NCI-H69 (cell line): ENCODE measurements at regions not wholly inside any gene's neighbourhood (a gene's known extent, or its start where the extent isn't known, plus 50 kb on each side); places are given as distances from the start of the nearest gene placed in this dataset.
"Not testable (repeated sequence)": the region's sequence is repeated elsewhere in the genome, so short reads cannot be mapped to it uniquely, and the experiment has no call there.

Experiments
- DNase-seq: peaks from one replicate; lab custom pipeline; 2025; lab: John Stamatoyannopoulos, UW

GRCh38 chr3:17894434-17895060 lies 152.1 kb upstream of the TBC1D5 start:
- DNase-seq, result peak; percentile 67

DNA sequence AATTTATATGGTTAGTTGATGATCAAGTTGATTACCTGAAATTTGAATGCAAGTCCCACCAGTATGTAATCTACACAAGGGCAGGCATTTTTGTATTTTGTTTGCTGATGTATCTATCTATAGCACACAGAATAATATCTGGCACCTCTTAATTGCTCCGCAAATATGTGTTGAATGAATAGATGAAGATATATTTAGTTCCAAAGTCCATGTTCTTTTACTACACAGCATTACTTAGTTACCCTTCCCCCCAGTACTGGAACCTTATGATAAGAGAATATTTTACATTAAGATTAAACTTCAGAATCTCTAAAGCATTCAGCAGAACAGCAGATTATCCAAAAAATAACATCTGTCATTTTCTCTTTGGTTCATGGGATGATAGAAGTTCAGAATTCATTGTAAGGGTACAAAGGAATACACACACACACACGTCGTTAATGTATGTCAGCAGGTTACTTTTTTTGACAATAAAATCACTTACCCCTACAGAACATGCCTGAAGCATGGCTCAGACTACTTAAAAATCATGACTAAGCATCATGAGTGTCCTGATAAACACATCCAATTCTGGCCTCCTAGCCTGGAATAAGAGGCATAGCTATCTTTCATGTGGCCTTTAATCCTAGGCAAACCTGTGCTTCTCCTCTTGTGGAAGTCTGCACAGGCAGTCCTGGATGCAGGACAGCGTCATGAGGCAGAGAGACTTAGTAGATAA lies 148.9 kb upstream of the TBC1D5 start:
- DNase-seq, result peak; percentile 29

- DNase-seq, result no peak
Measured at GRCh38 chr3:17885986-17886385, 143.6 kb upstream of the TBC1D5 start.

- DNase-seq, result no peak
Measured at GRCh38 chr3:17882981-17883380, 140.6 kb upstream of the TBC1D5 start.

GRCh38 chr3:17877299-17877698 lies 134.9 kb upstream of the TBC1D5 start:
- no peak for DNase-seq

- no peak for DNase-seq
Measured at GRCh38 chr3:17874636-17875035, 132.2 kb upstream of the TBC1D5 start.

GRCh38 chr3:17872457-17872856 lies 130.0 kb upstream of the TBC1D5 start:
- no peak for DNase-seq

GRCh38 chr3:17865631-17866030 lies 123.2 kb upstream of the TBC1D5 start:
- no peak for DNase-seq

DNA sequence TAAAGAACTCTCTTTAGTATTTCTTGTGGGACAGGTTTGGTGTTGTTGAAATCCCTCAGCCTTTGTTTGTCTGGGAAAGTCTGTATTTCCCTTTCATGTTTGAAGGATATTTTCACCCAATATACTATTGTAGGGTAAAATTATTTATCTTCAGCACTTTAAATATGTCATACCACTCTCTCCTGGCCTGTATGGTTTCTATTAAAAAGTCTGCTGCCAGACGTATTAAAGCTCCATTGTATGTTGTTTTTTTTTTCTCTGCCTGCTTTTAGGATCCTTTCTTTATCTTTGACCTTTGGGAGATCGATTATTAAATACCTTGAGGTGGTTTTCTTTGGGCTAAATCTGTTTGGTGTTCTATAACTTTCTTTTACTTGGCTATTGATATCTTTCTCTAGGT lies 119.0 kb upstream of the TBC1D5 start:
- DNase-seq, result no peak

GRCh38 chr3:17860840-17861471 lies 118.5 kb upstream of the TBC1D5 start:
- not testable (repeated sequence) for DNase-seq

- DNase-seq, result peak; percentile 6
Measured at GRCh38 chr3:17852217-17852616, 109.8 kb upstream of the TBC1D5 start.

- DNase-seq, result no peak
Measured at GRCh38 chr3:17850448-17850847, 108.0 kb upstream of the TBC1D5 start.

- no peak for DNase-seq
Measured at GRCh38 chr3:17848102-17848501, 105.7 kb upstream of the TBC1D5 start.

DNA sequence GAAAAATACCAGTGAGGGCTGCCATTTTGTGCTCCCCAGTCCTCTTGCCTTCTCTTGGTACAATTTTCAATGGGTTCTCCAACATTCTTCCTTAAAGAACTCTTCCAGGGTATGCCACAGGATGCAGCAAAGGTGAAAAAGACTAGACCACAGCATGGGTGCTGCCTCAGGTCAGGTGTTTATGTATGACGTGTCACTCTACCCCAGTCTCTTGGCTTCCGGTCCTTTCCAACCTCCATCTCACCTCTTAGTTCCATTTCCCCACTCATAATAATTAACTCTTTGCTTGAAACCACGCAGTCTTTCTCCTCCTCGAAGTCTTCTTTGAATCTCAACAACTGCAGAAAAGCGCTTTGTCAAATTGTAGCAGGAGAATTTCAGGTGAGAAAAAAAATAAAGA lies 104.7 kb upstream of the TBC1D5 start:
- no peak for DNase-seq

GRCh38 chr3:17846466-17846865 lies 104.0 kb upstream of the TBC1D5 start:
- DNase-seq, result no peak

DNA sequence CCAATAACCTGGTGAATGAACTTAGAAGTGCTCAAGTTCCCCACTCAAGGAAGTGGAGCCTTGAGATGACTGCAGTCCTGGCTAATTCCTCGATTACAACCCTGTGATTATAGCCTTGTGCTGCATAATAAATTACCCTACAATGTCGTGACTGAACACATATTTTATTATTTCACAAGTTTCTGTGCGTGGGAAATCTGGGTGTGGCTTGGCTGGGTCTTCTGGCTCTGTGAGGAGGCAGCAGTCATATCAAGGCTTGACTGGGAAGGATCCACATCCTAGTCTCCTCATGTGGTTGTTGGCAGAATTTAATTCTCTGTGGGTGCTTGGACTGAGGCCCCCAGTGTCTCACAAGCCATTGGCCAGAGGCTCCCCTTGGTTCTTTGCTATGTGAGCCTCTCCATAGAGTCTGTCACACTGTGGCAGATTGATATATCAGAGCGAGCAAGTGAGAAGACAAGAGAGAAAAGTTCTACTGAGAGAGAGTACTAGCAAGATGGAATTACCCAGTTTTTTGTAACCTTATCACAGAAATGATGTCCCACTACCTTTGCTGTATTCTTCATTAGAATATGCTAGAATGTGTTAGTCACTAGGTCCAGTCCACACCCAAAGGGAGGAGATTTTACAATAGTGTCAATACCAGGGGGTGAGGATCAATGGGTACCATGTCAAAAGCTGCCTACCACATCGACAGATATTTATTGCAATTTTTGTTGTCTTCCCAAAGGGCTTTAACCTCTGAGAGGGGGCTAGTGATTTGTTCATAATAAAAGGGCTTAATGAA lies 102.8 kb upstream of the TBC1D5 start:
- DNase-seq, result peak; percentile 6

DNA sequence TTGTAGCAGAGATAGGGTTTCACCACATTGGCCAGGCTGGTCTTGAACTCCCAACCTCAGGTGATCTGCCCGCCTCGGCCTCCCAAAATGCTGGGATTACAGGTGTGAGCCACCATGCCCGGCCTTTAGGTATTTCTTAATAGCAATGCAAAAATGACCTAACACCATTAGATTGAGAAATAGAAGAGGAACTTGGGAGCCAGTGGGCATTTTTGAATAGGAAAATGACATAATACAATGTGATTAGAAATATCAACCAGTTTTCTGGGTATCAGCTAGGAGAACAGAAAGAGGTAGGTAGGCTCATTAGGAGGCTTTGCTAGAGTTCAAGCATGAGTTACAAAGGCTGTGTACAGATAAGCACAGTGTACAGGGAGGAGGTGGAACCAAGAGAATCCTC lies 101.8 kb upstream of the TBC1D5 start:
- no peak for DNase-seq

GRCh38 chr3:17841190-17841828 lies 98.9 kb upstream of the TBC1D5 start:
- DNase-seq, result peak; percentile 76

DNA sequence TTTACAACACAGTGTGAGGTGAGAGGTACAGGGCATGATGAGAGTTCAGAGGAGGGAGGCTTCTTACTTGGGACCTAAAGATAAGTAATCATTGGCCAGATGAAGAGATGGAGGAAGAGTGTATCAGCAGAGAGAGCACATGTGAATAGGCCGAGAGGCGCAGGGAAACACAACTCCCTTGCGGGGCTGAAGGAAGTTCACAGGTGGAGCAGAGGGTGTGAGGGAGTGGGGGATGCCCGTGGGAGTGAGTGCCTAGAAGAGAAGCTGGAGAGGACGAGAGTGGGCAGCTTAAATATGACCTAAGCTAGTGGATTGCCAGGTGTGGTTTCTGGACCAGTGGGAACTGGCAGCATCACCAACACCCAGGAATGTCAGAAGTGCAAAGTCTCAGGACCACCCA lies 98.2 kb upstream of the TBC1D5 start:
- no peak for DNase-seq

- DNase-seq, result no peak
Measured at GRCh38 chr3:17840126-17840525, 97.7 kb upstream of the TBC1D5 start.

GRCh38 chr3:17836919-17837318 lies 94.5 kb upstream of the TBC1D5 start:
- DNase-seq, result no peak

GRCh38 chr3:17836092-17836491 lies 93.7 kb upstream of the TBC1D5 start:
- DNase-seq, result no peak
